Vagina (tissue), 2 donors: ENCODE measurements at regions not wholly inside any gene's neighbourhood (a gene's known extent, or its start where the extent isn't known, plus 50 kb on each side); places are given as distances from the start of the nearest gene placed in this dataset.
"Not testable (repeated sequence)": the region's sequence is repeated elsewhere in the genome, so short reads cannot be mapped to it uniquely, and the experiment has no call there.

Experiments used
- DNase-seq, 2 donors: peaks; one replicate each; pipeline ENCODE4 v3.0.0-alpha.2; 2017; ENCODE audit errors: extremely low spot score in 2 of 2
- H3K27ac ChIP-seq: fragments of 200-600 bp; sonication (generic); one replicate; pipeline ENCODE4 v1.5.1; 2019
- H3K27me3 ChIP-seq: fragments of 200-600 bp; sonication (generic); one replicate; pipeline ENCODE4 v1.5.1; 2019
- H3K36me3 ChIP-seq, 2 donors: fragments of 200-600 bp; sonication (generic); one replicate each; pipeline ENCODE4 v1.5.1; 2017 to 2019
- H3K4me1 ChIP-seq: fragments of 200-600 bp; sonication (generic); one replicate; pipeline ENCODE4 v1.5.1; 2019
- H3K4me3 ChIP-seq, 2 donors: fragments of 200-600 bp; sonication (generic); 1 replicate in 1 of 2; 2 replicates in 1 of 2; pipeline ENCODE4 v1.5.1; 2016 to 2019
- H3K9me3 ChIP-seq: fragments of 200-600 bp; sonication (generic); one replicate; pipeline ENCODE4 v1.5.1; 2019
- CTCF ChIP-seq, 3 experiments: fragments of 450-650 bp in 2 of 3; fragments of 200-600 bp in 1 of 3; sonication (generic) in 1 of 3; IDR thresholded peaks; one replicate each; pipeline ENCODE4 v1.5.1; 2017 to 2019; ENCODE audit warnings: antibody characterized with exemption in 3 of 3, mild to moderate bottlenecking in 2 of 3, moderate library complexity in 2 of 3
- POLR2A ChIP-seq, 2 donors: fragments of 450-650 bp; IDR thresholded peaks; one replicate each; pipeline ENCODE4 v1.6.1; 2017; ENCODE audit warnings: antibody characterized with exemption in 2 of 2, mild to moderate bottlenecking in 2 of 2, moderate library complexity in 2 of 2
- POLR2AphosphoS5 ChIP-seq, 2 donors: sonication (generic); formaldehyde crosslinking; IDR thresholded peaks; one replicate each; pipeline ENCODE4 v1.9.0; 2017; ENCODE audit warnings: antibody characterized with exemption in 2 of 2, mild to moderate bottlenecking in 2 of 2, low read depth in 1 of 2; ENCODE audit not compliant: insufficient read depth in 1 of 2
- intact Hi-C: fragments of 100-400 bp; cut with DNase I; formaldehyde crosslinking; loops from one replicate; pipeline ENCODE4 v1.15.1; 2023

- no peak for DNase-seq
- Histone ChIP-seq H3K4me3 (no peak overlapping the region), H3K9me3 (no peaks in the 10 kb centered on the region), H3K27me3 (no peaks in the 10 kb centered on the region), H3K27ac (no peak overlapping the region), H3K36me3 (no peaks in the 10 kb centered on the region), H3K4me1 (no peaks in the 10 kb centered on the region)
- TF ChIP-seq POLR2AphosphoS5 (IDR thresholded peaks at IDR 0.05; ENCODE audit: insufficient read depth in 1 of 2, low read depth in 1 of 2) (no peak), CTCF (IDR thresholded peaks at IDR 0.05) (no peak)
- intact Hi-C loops: no loop called here
These were observed 92.3 kb upstream of the SHOX start for GRCh38 chrX:538311-538710.

GRCh38 chrX:541006-541405 is 89.6 kb upstream of the SHOX start:
- H3K36me3 ChIP-seq, intact Hi-C loops, H3K4me3 ChIP-seq, H3K27ac ChIP-seq, H3K4me1 ChIP-seq, H3K9me3 ChIP-seq, H3K27me3 ChIP-seq, DNase-seq: not testable (repeated sequence)

- no peak for DNase-seq
- Histone ChIP-seq H3K9me3 (no peaks in the 10 kb centered on the region), H3K4me1 (no peaks in the 10 kb centered on the region), H3K36me3 (no peaks in the 10 kb centered on the region), H3K4me3 (no peak overlapping the region), H3K27ac (no peak overlapping the region), H3K27me3 (no peaks in the 10 kb centered on the region)
- TF ChIP-seq POLR2A (IDR thresholded peaks at IDR 0.05) (no peak), POLR2AphosphoS5 (IDR thresholded peaks at IDR 0.05; ENCODE audit: insufficient read depth in 1 of 2, low read depth in 1 of 2) (no peak), CTCF (IDR thresholded peaks at IDR 0.05) (no peak)
- intact Hi-C loops: no loop called here
These were observed 88.4 kb upstream of the SHOX start for GRCh38 chrX:542179-542578.

- H3K27me3 ChIP-seq: no peaks in the 10 kb centered on the region
- H3K4me1 ChIP-seq: no peaks in the 10 kb centered on the region
- intact Hi-C loops: no loop called here
- no peaks in the 10 kb centered on the region for H3K9me3 ChIP-seq
- H3K27ac ChIP-seq: no peak overlapping the region
- H3K4me3 ChIP-seq: no peak overlapping the region
- TF ChIP-seq POLR2AphosphoS5 (IDR thresholded peaks at IDR 0.05; ENCODE audit: insufficient read depth in 1 of 2, low read depth in 1 of 2) (peak in 1 of 2 donors; percentile 14), POLR2A (IDR thresholded peaks at IDR 0.05) (no peak), CTCF (IDR thresholded peaks at IDR 0.05) (no peak)
- no peaks in the 10 kb centered on the region for H3K36me3 ChIP-seq
- DNase-seq: peak in 1 of 2 donors; percentile 89
These were observed 85.1 kb upstream of the SHOX start for GRCh38 chrX:545452-545885.

- no peak for DNase-seq
- intact Hi-C loops: no loop called here
- TF ChIP-seq POLR2AphosphoS5 (IDR thresholded peaks at IDR 0.05; ENCODE audit: insufficient read depth in 1 of 2, low read depth in 1 of 2) (no peak), CTCF (IDR thresholded peaks at IDR 0.05) (no peak), POLR2A (IDR thresholded peaks at IDR 0.05) (no peak)
- Histone ChIP-seq H3K4me1 (no peaks in the 10 kb centered on the region), H3K4me3 (no peak overlapping the region), H3K27ac (no peak overlapping the region), H3K36me3 (no peaks in the 10 kb centered on the region), H3K27me3 (no peaks in the 10 kb centered on the region), H3K9me3 (no peaks in the 10 kb centered on the region)
These were observed 80.1 kb upstream of the SHOX start for GRCh38 chrX:550514-550913.

GRCh38 chrX:551306-551705 is 79.3 kb upstream of the SHOX start:
- Histone ChIP-seq H3K27ac (no peak overlapping the region), H3K27me3 (no peaks in the 10 kb centered on the region), H3K9me3 (no peaks in the 10 kb centered on the region), H3K4me1 (no peaks in the 10 kb centered on the region), H3K36me3 (no peaks in the 10 kb centered on the region), H3K4me3 (no peak overlapping the region)
- DNase-seq: no peak
- no peak for TF ChIP-seq POLR2A (IDR thresholded peaks at IDR 0.05)
- no peak for TF ChIP-seq POLR2AphosphoS5 (IDR thresholded peaks at IDR 0.05; ENCODE audit: insufficient read depth in 1 of 2, low read depth in 1 of 2)
- TF ChIP-seq CTCF (IDR thresholded peaks at IDR 0.05): no peak
- intact Hi-C loops: no loop called here
